WTC11 (cell line): ENCODE measurements at regions not wholly inside any gene's neighbourhood (a gene's known extent, or its start where the extent isn't known, plus 50 kb on each side); places are given as distances from the start of the nearest gene placed in this dataset.

Experiments used
- ATAC-seq: fragments of 200-7000 bp; cut with Tn5 transposase; 2 replicates; pipeline ENCODE4 v1.10.0; 2021; ENCODE audit warnings: mild to moderate bottlenecking, moderate library complexity
- CTCF ChIA-PET: fragments of 300-600 bp; sonication (Branson Sonifier 250); formaldehyde crosslinking; loops from one replicate; lab custom pipeline; 2021; ENCODE audit warnings: antibody characterized with exemption; lab: Charles Lee
- POLR2A ChIA-PET: fragments of 350-600 bp; sonication (Branson Sonifier 250); formaldehyde crosslinking; loops from one replicate; lab custom pipeline; 2021; ENCODE audit warnings: antibody characterized with exemption; lab: Charles Lee
- DNase-seq: peaks from one replicate; pipeline ENCODE4 v3.0.0; 2021; ENCODE audit warnings: low spot score
- H3K27ac Mint-ChIP-seq: 2 replicates; pipeline ENCODE4 v1.8.0; 2021; ENCODE audit warnings: mixed read lengths
- H3K27me3 Mint-ChIP-seq: 2 replicates; pipeline ENCODE4 v1.8.0; 2021; ENCODE audit warnings: low read depth, mild to moderate bottlenecking, moderate library complexity, mixed read lengths
- H3K36me3 Mint-ChIP-seq: 2 replicates; pipeline ENCODE4 v1.8.0; 2021; ENCODE audit warnings: mixed read lengths
- H3K4me1 Mint-ChIP-seq: 2 replicates; pipeline ENCODE4 v1.8.0; 2022; ENCODE audit warnings: mixed read lengths
- H3K4me3 Mint-ChIP-seq: 2 replicates; pipeline ENCODE4 v1.8.0; 2021; ENCODE audit warnings: mild to moderate bottlenecking, moderate library complexity, mixed read lengths
- H3K9me3 Mint-ChIP-seq: 2 replicates; pipeline ENCODE4 v1.8.0; 2021; ENCODE audit warnings: mixed read lengths
- CBFB ChIP-seq: sonication (generic); formaldehyde crosslinking; IDR thresholded peaks from 2 replicates; pipeline ENCODE4 v1.8.1; 2022; ENCODE audit warnings: mild to moderate bottlenecking, low read depth, missing genetic modification reagents
- CREB1 ChIP-seq: sonication (generic); formaldehyde crosslinking; IDR thresholded peaks from 2 replicates; pipeline ENCODE4 v1.8.0; 2023; ENCODE audit warnings: mild to moderate bottlenecking, missing genetic modification reagents
- CREM ChIP-seq: sonication (generic); formaldehyde crosslinking; IDR thresholded peaks from 2 replicates; pipeline ENCODE4 v1.8.1; 2022; ENCODE audit warnings: mild to moderate bottlenecking, missing genetic modification reagents, moderate library complexity
- ELF4 ChIP-seq: sonication (generic); formaldehyde crosslinking; IDR thresholded peaks from 2 replicates; pipeline ENCODE4 v1.8.1; 2022; ENCODE audit warnings: low read depth, mild to moderate bottlenecking, moderate library complexity, missing genetic modification reagents
- JAZF1 ChIP-seq: fragments of 250-450 bp; sonication (Bioruptor Pico); IDR thresholded peaks from 2 replicates; pipeline ENCODE4 v1.9.0; 2021; ENCODE audit warnings: moderate library complexity, mild to moderate bottlenecking, inconsistent platforms
- JUN ChIP-seq: sonication (generic); formaldehyde crosslinking; IDR thresholded peaks from 2 replicates; pipeline ENCODE4 v1.8.0; 2023; ENCODE audit warnings: mild to moderate bottlenecking, missing genetic modification reagents
- MXD4 ChIP-seq: fragments of 250-450 bp; sonication (Bioruptor Pico); IDR thresholded peaks from 2 replicates; pipeline ENCODE4 v1.8.0; 2021; ENCODE audit warnings: mild to moderate bottlenecking, moderate library complexity, borderline replicate concordance
- NFATC4 ChIP-seq: fragments of 250-450 bp; sonication (Bioruptor Pico); IDR thresholded peaks from 2 replicates; pipeline ENCODE4 v1.9.0; 2021; ENCODE audit warnings: mild to moderate bottlenecking
- NFE2L1 ChIP-seq: sonication (generic); formaldehyde crosslinking; IDR thresholded peaks from 2 replicates; pipeline ENCODE4 v1.8.1; 2023; ENCODE audit warnings: missing genetic modification reagents
- NR2C2 ChIP-seq: sonication (generic); formaldehyde crosslinking; IDR thresholded peaks from 2 replicates; pipeline ENCODE4 v1.8.0; 2022; ENCODE audit warnings: mild to moderate bottlenecking, missing genetic modification reagents
- OVOL2 ChIP-seq: fragments of 250-450 bp; sonication (Bioruptor Pico); IDR thresholded peaks from 2 replicates; pipeline ENCODE4 v1.9.0; 2021; ENCODE audit warnings: mild to moderate bottlenecking, borderline replicate concordance
- RELA ChIP-seq: sonication (generic); formaldehyde crosslinking; IDR thresholded peaks from 2 replicates; pipeline ENCODE4 v1.8.1; 2022; ENCODE audit warnings: missing genetic modification reagents, mild to moderate bottlenecking, borderline replicate concordance
- RORB ChIP-seq: fragments of 250-450 bp; sonication (Bioruptor Pico); IDR thresholded peaks from 2 replicates; pipeline ENCODE4 v1.9.0; 2021; ENCODE audit warnings: mild to moderate bottlenecking
- SMAD4 ChIP-seq: sonication (generic); formaldehyde crosslinking; IDR thresholded peaks from 2 replicates; pipeline ENCODE4 v1.8.0; 2022; ENCODE audit warnings: mild to moderate bottlenecking, missing genetic modification reagents
- ZBTB21 ChIP-seq: sonication (generic); formaldehyde crosslinking; IDR thresholded peaks from 2 replicates; pipeline ENCODE4 v1.8.1; 2023; ENCODE audit warnings: mild to moderate bottlenecking, missing genetic modification reagents, borderline replicate concordance
- ZNF138 ChIP-seq: sonication (generic); formaldehyde crosslinking; conservative IDR thresholded peaks from 2 replicates; pipeline ENCODE4 v1.8.1; 2022; ENCODE audit warnings: mild to moderate bottlenecking, moderate library complexity, missing genetic modification reagents
- TF ChIP-seq, protein P1 (sequence below): fragments of 250-450 bp; sonication (Bioruptor Pico); IDR thresholded peaks from 2 replicates; pipeline ENCODE4 v1.9.0; 2021; ENCODE audit warnings: mild to moderate bottlenecking
- TF ChIP-seq, protein P2 (sequence below): sonication (generic); formaldehyde crosslinking; IDR thresholded peaks from 2 replicates; pipeline ENCODE4 v1.8.1; 2022; ENCODE audit warnings: mild to moderate bottlenecking, moderate library complexity, missing genetic modification reagents
- TF ChIP-seq, protein P3 (sequence below): sonication (generic); formaldehyde crosslinking; IDR thresholded peaks from 2 replicates; pipeline ENCODE4 v1.8.1; 2022; ENCODE audit warnings: mild to moderate bottlenecking, missing genetic modification reagents, moderate library complexity, borderline replicate concordance
- TF ChIP-seq, protein P4 (sequence below): sonication (generic); formaldehyde crosslinking; IDR thresholded peaks from 2 replicates; pipeline ENCODE4 v1.8.1; 2023; ENCODE audit warnings: mild to moderate bottlenecking, missing genetic modification reagents, moderate library complexity
- TF ChIP-seq, protein P5 (sequence below): sonication (generic); formaldehyde crosslinking; IDR thresholded peaks from 2 replicates; pipeline ENCODE4 v1.8.0; 2023; ENCODE audit warnings: mild to moderate bottlenecking, missing genetic modification reagents
- TF ChIP-seq, protein P6 (sequence below): fragments of 250-450 bp; sonication (Bioruptor Pico); IDR thresholded peaks from 2 replicates; pipeline ENCODE4 v1.9.0; 2021; ENCODE audit warnings: mild to moderate bottlenecking
- TF ChIP-seq, protein P7 (sequence below): sonication (generic); formaldehyde crosslinking; IDR thresholded peaks from 2 replicates; pipeline ENCODE4 v1.8.0; 2022; ENCODE audit warnings: mild to moderate bottlenecking, missing genetic modification reagents

DNA sequence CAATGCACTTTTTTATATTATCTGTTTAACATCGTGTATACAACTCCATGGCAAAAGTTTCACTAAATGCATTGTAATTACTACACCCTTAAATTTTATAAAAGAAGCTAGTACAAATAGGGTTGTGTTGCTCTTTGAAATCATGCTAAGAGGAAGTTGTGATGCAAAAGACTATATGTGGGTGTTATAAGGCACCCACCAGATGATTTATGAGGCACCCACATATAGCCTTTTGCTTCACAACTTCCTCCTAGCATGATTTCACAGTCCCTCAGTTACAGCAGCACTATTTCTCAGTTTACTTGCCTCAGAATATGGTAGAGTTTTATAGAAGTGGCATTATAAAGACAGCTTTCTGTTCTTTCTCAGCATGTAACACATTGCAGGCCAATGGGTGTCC, 277.3 kb upstream of the DOK6 start:
- Mint-ChIP-seq H3K27ac (no peak overlapping the region), H3K4me1 (no peaks in the 10 kb centered on the region)
- CTCF ChIA-PET = no interaction called here

DNA sequence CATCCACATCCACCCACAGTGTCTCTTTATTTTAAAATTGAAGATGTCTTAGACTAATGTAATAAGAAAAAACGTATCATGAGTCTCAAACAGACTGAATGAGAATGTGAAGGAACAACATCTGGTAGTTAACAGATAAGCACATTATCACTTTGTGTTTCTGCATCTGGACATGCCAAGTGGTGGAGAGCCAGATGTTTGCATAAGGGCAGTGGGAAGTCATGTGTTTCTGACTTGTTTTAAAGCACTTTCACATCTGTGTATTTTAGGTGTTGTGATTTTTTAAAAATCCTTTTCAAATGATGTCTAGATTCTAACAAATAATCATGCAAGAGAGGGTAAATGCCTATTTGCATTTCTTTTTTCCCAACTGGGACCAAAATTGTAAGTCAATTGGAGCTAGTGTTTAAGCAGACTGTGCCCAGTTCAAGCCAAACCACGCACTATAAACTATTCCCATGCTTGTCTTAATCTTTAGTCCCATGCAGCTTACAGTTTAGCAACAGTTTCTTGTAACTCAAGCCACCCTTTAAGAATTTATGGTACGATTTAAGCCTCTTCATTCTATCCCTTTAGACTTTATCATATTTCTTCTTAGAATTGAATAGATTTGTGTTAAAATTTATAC, 272.7 kb upstream of the DOK6 start:
- no peak overlapping the region for H3K4me3 Mint-ChIP-seq
- H3K4me1 Mint-ChIP-seq = no peaks in the 10 kb centered on the region
- H3K27ac Mint-ChIP-seq = no peak overlapping the region
- H3K36me3 Mint-ChIP-seq = no peaks in the 10 kb centered on the region
- ChIA-PET CTCF (no interaction called here), POLR2A (no interaction called here)
- DNase-seq (no peak), ATAC-seq (no peak)
- H3K27me3 Mint-ChIP-seq = no peaks in the 10 kb centered on the region
- peaks cover 5% of the 10 kb centered on the region; the same call in 1 of the 2 replicates for H3K9me3 Mint-ChIP-seq
- TF ChIP-seq, protein P1, sequence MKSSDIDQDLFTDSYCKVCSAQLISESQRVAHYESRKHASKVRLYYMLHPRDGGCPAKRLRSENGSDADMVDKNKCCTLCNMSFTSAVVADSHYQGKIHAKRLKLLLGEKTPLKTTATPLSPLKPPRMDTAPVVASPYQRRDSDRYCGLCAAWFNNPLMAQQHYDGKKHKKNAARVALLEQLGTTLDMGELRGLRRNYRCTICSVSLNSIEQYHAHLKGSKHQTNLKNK = no peak
- TF ChIP-seq NR2C2 (CRISPR knock-in tag) = no peak

More for the DNA sequence above, 277.3 kb upstream of the DOK6 start:
- Mint-ChIP-seq H3K9me3 (no peaks in the 10 kb centered on the region), H3K27me3 (no peaks in the 10 kb centered on the region), H3K36me3 (no peaks in the 10 kb centered on the region), H3K4me3 (no peak overlapping the region)
- DNase-seq (no peak), ATAC-seq (no peak)
- TF ChIP-seq, protein P2, sequence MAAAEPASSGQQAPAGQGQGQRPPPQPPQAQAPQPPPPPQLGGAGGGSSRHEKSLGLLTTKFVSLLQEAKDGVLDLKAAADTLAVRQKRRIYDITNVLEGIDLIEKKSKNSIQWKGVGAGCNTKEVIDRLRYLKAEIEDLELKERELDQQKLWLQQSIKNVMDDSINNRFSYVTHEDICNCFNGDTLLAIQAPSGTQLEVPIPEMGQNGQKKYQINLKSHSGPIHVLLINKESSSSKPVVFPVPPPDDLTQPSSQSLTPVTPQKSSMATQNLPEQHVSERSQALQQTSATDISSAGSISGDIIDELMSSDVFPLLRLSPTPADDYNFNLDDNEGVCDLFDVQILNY = no peak
- TF ChIP-seq NFATC4 (no peak), CREM (CRISPR knock-in tag) (no peak), MXD4 (CRISPR knock-in tag) (no peak), RORB (no peak), NFE2L1 (CRISPR knock-in tag) (no peak), ELF4 (no peak), ZBTB21 (CRISPR knock-in tag) (no peak)
- TF ChIP-seq, protein P3, sequence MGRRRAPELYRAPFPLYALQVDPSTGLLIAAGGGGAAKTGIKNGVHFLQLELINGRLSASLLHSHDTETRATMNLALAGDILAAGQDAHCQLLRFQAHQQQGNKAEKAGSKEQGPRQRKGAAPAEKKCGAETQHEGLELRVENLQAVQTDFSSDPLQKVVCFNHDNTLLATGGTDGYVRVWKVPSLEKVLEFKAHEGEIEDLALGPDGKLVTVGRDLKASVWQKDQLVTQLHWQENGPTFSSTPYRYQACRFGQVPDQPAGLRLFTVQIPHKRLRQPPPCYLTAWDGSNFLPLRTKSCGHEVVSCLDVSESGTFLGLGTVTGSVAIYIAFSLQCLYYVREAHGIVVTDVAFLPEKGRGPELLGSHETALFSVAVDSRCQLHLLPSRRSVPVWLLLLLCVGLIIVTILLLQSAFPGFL (CRISPR knock-in tag) = no peak
- TF ChIP-seq, protein P4, sequence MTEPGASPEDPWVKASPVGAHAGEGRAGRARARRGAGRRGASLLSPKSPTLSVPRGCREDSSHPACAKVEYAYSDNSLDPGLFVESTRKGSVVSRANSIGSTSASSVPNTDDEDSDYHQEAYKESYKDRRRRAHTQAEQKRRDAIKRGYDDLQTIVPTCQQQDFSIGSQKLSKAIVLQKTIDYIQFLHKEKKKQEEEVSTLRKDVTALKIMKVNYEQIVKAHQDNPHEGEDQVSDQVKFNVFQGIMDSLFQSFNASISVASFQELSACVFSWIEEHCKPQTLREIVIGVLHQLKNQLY (CRISPR knock-in tag) = no peak
- POLR2A ChIA-PET = no interaction called here

DNA sequence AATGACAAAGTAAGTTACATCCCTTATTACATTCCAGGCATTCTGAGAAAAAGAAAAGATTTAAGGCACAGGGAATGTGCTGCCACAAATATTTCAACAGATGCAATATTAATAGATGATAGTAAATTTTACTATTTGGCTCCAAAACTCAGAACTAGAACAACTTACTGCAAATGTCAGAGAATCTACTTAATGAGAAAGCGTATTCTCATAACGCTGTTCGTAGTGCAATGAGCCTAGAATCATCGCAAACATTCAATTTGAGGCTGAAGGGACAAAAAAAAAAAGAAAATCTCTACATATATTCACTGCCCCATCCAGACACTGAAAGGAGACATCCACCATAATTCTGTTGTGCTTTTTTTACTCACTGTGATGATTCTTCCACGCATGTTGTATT, 272.1 kb upstream of the DOK6 start:
- ChIA-PET CTCF (no interaction called here), POLR2A (no interaction called here)
- no peaks in the 10 kb centered on the region for H3K27me3 Mint-ChIP-seq
- H3K4me1 Mint-ChIP-seq = no peaks in the 10 kb centered on the region
- H3K36me3 Mint-ChIP-seq = no peaks in the 10 kb centered on the region
- DNase-seq (no peak), ATAC-seq (no peak)
- H3K4me3 Mint-ChIP-seq = no peak overlapping the region
- peaks cover 5% of the 10 kb centered on the region; the same call in 1 of the 2 replicates for H3K9me3 Mint-ChIP-seq
- no peak overlapping the region for H3K27ac Mint-ChIP-seq
- no peak for TF ChIP-seq ELF4
- TF ChIP-seq, protein P5, sequence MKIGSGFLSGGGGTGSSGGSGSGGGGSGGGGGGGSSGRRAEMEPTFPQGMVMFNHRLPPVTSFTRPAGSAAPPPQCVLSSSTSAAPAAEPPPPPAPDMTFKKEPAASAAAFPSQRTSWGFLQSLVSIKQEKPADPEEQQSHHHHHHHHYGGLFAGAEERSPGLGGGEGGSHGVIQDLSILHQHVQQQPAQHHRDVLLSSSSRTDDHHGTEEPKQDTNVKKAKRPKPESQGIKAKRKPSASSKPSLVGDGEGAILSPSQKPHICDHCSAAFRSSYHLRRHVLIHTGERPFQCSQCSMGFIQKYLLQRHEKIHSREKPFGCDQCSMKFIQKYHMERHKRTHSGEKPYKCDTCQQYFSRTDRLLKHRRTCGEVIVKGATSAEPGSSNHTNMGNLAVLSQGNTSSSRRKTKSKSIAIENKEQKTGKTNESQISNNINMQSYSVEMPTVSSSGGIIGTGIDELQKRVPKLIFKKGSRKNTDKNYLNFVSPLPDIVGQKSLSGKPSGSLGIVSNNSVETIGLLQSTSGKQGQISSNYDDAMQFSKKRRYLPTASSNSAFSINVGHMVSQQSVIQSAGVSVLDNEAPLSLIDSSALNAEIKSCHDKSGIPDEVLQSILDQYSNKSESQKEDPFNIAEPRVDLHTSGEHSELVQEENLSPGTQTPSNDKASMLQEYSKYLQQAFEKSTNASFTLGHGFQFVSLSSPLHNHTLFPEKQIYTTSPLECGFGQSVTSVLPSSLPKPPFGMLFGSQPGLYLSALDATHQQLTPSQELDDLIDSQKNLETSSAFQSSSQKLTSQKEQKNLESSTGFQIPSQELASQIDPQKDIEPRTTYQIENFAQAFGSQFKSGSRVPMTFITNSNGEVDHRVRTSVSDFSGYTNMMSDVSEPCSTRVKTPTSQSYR (CRISPR knock-in tag) = no peak
- TF ChIP-seq, protein P6, sequence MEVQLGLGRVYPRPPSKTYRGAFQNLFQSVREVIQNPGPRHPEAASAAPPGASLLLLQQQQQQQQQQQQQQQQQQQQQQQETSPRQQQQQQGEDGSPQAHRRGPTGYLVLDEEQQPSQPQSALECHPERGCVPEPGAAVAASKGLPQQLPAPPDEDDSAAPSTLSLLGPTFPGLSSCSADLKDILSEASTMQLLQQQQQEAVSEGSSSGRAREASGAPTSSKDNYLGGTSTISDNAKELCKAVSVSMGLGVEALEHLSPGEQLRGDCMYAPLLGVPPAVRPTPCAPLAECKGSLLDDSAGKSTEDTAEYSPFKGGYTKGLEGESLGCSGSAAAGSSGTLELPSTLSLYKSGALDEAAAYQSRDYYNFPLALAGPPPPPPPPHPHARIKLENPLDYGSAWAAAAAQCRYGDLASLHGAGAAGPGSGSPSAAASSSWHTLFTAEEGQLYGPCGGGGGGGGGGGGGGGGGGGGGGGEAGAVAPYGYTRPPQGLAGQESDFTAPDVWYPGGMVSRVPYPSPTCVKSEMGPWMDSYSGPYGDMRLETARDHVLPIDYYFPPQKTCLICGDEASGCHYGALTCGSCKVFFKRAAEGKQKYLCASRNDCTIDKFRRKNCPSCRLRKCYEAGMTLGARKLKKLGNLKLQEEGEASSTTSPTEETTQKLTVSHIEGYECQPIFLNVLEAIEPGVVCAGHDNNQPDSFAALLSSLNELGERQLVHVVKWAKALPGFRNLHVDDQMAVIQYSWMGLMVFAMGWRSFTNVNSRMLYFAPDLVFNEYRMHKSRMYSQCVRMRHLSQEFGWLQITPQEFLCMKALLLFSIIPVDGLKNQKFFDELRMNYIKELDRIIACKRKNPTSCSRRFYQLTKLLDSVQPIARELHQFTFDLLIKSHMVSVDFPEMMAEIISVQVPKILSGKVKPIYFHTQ (CRISPR knock-in tag) = no peak
- TF ChIP-seq, protein P7, sequence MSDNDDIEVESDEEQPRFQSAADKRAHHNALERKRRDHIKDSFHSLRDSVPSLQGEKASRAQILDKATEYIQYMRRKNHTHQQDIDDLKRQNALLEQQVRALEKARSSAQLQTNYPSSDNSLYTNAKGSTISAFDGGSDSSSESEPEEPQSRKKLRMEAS (CRISPR knock-in tag) = no peak
- TF ChIP-seq, protein P1 = no peak
- TF ChIP-seq SMAD4 = no peak
- no peak for TF ChIP-seq ZNF138
- no peak for TF ChIP-seq CREB1
- no peak for TF ChIP-seq JAZF1 (CRISPR knock-in tag)
- no peak for TF ChIP-seq CBFB
- no peak for TF ChIP-seq RELA (CRISPR knock-in tag)
- no peak for TF ChIP-seq JUN (CRISPR knock-in tag)
- TF ChIP-seq OVOL2 (CRISPR knock-in tag) = no peak
